ENCODE measurements at regions not wholly inside any gene's neighbourhood (a gene's known extent, or its start where the extent isn't known, plus 50 kb on each side); places are given as distances from the start of the nearest gene placed in this dataset.

GRCh38 chr1:72662918-72663317, 380.6 kb upstream of the NEGR1 start:
- no peak for TF ChIP-seq CTCF (IDR thresholded peaks at IDR 0.05; ENCODE audit: control insufficient read depth, extremely low read depth, insufficient read depth)
- no peak overlapping the region for H3K4me3 ChIP-seq (ENCODE audit: low read depth, low read length)
- no peak for DNase-seq (ENCODE audit: low read depth)

GRCh38 chr1:72650843-72651435, 368.6 kb upstream of the NEGR1 start:
- no peak for DNase-seq (ENCODE audit: low read depth)
- TF ChIP-seq CTCF (IDR thresholded peaks at IDR 0.05; ENCODE audit: control insufficient read depth, extremely low read depth, insufficient read depth) = no peak
- H3K4me3 ChIP-seq (ENCODE audit: low read depth, low read length) = no peak overlapping the region

DNA sequence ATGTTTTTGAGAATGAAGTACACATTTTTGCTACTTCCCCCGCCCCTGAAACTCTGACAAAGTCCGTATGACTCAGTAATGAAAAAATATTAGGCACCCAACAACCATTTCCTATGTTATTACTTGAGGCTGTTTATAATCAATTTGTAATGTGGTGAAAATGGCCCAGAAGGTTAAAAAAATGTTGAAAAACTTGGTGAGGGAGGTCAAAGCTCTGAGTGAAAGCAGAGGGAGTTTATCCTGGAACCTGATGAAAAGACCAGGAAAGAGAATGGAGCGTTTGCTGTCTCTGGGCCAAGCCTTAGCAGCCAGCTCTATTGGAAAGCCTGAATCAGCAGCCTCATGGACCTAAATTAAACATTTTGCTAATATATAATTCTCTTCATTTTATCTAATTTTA, 367.7 kb upstream of the NEGR1 start:
- no peak overlapping the region for H3K4me3 ChIP-seq (ENCODE audit: low read depth, low read length)
- no peak for DNase-seq (ENCODE audit: low read depth)
- TF ChIP-seq CTCF (IDR thresholded peaks at IDR 0.05; ENCODE audit: control insufficient read depth, extremely low read depth, insufficient read depth) = no peak

DNA sequence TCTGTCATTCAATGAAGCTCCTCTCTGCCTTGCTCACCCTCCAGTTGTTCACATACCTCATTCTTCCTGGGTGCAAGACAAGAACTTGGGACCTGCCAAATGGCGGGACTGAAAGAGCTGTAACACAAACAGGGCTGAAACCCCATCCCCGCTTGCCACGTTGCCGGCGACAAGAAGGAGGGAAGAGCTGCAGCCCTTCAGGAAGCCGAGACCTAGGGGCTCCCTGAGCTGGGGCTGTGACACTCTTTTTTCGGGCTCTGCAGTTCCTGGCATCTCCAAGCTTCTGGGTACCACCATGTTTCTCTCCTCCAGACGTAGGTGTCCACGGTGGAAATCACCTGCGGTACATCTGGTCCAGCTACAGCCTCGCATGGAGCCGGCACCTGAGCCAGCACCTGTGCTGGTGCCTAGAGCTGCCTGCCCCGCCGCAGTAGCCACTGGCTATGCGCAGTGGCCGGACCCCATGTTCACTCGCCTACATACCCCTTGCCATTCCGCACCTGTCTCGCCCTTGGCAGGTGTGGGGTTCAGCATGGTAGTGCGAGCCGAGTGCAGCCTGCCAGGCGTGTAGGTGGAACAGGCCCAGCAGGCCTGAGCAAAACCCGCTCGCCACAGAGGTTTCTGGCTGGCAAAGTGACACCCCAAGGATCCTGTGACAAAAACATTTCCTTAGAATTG, 367.0 kb upstream of the NEGR1 start:
- no peak for TF ChIP-seq CTCF (IDR thresholded peaks at IDR 0.05; ENCODE audit: control insufficient read depth, extremely low read depth, insufficient read depth)
- no peak overlapping the region for H3K4me3 ChIP-seq (ENCODE audit: low read depth, low read length)
- DNase-seq (ENCODE audit: low read depth) = no peak

DNA sequence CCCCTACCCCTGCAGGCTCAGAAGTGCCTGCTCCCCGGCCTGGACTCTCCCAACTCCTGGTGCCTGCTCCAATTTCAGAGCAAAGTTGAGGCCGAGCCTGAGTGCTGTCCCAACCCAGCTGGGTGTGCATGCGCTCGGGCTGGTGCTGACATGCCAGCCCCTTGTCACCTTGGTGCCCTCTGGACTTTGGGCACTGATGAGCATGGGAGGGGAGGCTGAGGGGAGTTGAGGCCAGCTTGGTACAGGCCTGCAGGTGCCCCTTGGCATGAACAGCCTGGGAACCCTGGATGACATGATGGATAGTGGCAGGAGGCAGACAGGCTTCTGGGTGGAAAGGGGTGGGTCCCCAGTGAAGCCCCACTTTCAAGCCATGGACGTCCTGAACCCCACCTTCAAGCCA, 366.1 kb upstream of the NEGR1 start:
- TF ChIP-seq CTCF (IDR thresholded peaks at IDR 0.05; ENCODE audit: control insufficient read depth, extremely low read depth, insufficient read depth) = no peak
- H3K4me3 ChIP-seq (ENCODE audit: low read depth, low read length) = no peak overlapping the region
- DNase-seq (ENCODE audit: low read depth) = no peak

GRCh38 chr1:72643142-72643541, 360.8 kb upstream of the NEGR1 start:
- TF ChIP-seq CTCF (IDR thresholded peaks at IDR 0.05; ENCODE audit: control insufficient read depth, extremely low read depth, insufficient read depth) = no peak
- no peak overlapping the region for H3K4me3 ChIP-seq (ENCODE audit: low read depth, low read length)
- no peak for DNase-seq (ENCODE audit: low read depth)

GRCh38 chr1:72637593-72637992, 355.3 kb upstream of the NEGR1 start:
- no peak for TF ChIP-seq CTCF (IDR thresholded peaks at IDR 0.05; ENCODE audit: control insufficient read depth, extremely low read depth, insufficient read depth)
- DNase-seq (ENCODE audit: low read depth) = no peak
- no peak overlapping the region for H3K4me3 ChIP-seq (ENCODE audit: low read depth, low read length)

Data from LNCaP clone FGC (cell line).